ENCODE measurements at regions not wholly inside any gene's neighbourhood (a gene's known extent, or its start where the extent isn't known, plus 50 kb on each side); places are given as distances from the start of the nearest gene placed in this dataset.

DNA sequence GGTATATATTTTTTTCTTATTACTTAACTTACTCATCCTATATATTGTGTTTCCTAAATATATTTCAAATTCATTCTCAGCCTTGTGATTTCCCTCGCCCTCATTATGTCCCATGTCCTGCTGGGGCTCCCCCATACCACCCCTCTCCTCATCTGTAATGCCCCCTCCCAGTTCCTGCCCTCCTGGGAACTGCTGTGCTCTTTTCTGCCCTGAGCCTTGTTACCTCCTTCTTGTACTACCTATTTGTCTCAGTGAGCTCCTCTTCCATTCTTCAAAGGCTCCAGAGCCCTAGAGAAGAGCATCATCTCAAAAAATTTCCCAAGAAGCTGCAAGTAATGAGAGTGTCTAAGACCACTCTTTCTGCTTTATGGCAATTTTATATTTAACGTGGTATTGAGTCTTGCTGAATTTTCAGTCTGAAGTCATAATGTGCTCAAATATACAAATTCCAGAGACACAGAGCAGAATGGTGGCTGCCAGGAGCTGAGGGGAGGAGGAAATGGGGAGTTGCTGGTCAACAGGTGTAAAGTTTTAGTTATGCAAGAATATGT is 66.5 kb upstream of the TOP3B start:
- ChIA-PET CTCF (interaction anchor here (1.6 to 2.0 kb wide), 2 partner anchors 10 to 12 kb away, joined by 6 to 7 read pairs; no protein-coding TSS in a partner anchor), POLR2A (no interaction called here)
- no peak for DNase-seq (ENCODE audit: extremely low spot score)
- TF ChIP-seq, protein P1, sequence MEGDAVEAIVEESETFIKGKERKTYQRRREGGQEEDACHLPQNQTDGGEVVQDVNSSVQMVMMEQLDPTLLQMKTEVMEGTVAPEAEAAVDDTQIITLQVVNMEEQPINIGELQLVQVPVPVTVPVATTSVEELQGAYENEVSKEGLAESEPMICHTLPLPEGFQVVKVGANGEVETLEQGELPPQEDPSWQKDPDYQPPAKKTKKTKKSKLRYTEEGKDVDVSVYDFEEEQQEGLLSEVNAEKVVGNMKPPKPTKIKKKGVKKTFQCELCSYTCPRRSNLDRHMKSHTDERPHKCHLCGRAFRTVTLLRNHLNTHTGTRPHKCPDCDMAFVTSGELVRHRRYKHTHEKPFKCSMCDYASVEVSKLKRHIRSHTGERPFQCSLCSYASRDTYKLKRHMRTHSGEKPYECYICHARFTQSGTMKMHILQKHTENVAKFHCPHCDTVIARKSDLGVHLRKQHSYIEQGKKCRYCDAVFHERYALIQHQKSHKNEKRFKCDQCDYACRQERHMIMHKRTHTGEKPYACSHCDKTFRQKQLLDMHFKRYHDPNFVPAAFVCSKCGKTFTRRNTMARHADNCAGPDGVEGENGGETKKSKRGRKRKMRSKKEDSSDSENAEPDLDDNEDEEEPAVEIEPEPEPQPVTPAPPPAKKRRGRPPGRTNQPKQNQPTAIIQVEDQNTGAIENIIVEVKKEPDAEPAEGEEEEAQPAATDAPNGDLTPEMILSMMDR (IDR thresholded peaks at IDR 0.05; ENCODE audit: control extremely low read depth, extremely low read depth, low read depth, missing control alignments) = no peak

DNA sequence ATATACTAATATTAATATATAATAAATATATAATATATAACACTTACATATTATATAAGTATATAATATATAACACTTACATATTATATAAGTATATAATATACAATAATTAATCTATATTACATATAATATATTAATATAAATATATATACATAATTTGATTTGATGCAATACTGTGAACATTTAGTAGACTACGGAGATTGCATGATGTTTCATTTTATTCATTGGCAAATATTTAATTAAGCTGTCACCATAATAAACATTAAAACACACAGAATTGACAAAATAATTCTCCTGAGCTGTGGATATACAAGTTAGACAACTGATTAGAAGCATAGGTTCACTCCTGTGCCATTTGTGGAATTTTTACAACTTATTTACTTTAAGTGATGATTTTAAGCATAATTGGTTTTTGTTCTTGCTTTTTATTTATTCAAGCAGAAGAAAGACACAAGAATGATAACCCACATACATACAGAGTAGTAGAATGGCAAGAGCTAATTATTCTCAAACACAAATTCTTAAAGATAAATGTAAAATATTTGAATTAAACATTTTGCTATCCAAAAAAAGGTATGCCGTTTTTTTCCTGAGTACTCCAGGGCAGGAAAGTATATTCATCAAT is 65.8 kb upstream of the TOP3B start:
- ChIA-PET POLR2A (no interaction called here), CTCF (interaction anchor here (1.6 to 2.0 kb wide), 2 partner anchors 11 to 13 kb away, joined by 6 to 7 read pairs; no protein-coding TSS in a partner anchor)
- DNase-seq (ENCODE audit: extremely low spot score) = no peak
- TF ChIP-seq, protein P1 (IDR thresholded peaks at IDR 0.05; ENCODE audit: control extremely low read depth, extremely low read depth, low read depth, missing control alignments) = no peak

DNA sequence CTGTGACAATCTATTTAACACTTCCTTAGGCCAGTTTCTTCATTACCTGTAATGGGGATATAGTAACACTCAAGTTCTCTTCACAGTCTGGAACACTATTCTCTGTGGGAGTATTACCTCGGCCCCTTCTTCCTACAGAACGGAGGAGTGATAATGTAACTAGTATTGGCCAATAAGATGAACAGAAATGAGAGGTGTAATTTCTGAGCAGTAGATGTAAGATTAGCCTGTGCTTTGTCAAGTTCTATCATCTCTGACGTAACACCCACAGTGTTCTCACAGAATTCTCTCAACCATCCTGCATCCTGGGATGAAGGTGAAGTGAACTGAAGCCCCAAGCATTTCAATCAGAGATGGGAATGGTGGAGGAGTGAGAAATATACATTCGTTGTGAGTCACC is 65.2 kb upstream of the TOP3B start:
- ChIA-PET CTCF (no interaction called here), POLR2A (no interaction called here)
- TF ChIP-seq, protein P1 (IDR thresholded peaks at IDR 0.05; ENCODE audit: control extremely low read depth, extremely low read depth, low read depth, missing control alignments) = no peak
- DNase-seq (ENCODE audit: extremely low spot score) = no peak

DNA sequence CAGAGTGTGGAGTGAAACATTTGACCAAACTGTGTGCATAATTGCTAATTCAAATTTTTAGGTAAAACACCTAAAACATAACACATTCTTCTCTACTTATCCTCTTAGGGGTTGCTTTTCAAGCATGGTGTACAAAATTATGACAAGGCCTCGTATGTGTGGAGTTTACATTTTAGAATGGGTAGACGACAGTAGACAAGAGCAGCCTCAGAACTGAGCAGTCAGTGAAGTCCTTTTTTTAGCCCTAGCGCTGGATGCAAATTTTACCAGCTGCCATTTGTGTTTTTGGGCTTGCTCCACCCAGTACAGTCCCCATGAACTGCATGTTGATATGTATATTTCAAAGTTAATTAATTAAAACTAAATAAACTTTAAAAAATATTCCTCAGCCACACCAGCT is 64.7 kb upstream of the TOP3B start:
- ChIA-PET CTCF (no interaction called here), POLR2A (no interaction called here)
- TF ChIP-seq, protein P1 (IDR thresholded peaks at IDR 0.05; ENCODE audit: control extremely low read depth, extremely low read depth, low read depth, missing control alignments) = no peak
- no peak for DNase-seq (ENCODE audit: extremely low spot score)

DNA sequence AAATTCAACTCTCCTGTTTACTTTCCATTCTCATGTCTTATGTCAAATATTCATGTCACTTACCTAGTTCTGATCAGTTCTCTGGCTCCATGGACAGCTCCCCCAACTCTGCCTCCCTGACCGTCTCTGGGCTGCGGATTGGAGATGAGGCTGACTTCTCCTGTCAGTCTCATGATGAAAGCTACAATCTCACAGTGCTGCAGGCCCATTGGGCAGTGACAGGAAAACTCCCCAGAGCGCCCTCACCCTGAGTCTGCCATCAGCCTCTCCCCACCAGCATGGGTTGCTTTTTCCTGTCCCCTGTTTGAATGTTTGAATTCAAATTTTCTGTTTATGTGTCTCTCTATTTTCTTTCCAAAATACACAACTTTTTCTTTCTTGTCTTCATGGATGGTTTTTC is 63.8 kb upstream of the TOP3B start:
- POLR2A ChIA-PET = no interaction called here
- no peak for DNase-seq (ENCODE audit: extremely low spot score)
- CTCF ChIA-PET = interaction anchor here (7.4 kb wide), 1 partner anchor 11 kb away, joined by 80 read pairs; no protein-coding TSS in a partner anchor
- TF ChIP-seq, protein P1 (IDR thresholded peaks at IDR 0.05; ENCODE audit: control extremely low read depth, extremely low read depth, low read depth, missing control alignments) = no peak

DNA sequence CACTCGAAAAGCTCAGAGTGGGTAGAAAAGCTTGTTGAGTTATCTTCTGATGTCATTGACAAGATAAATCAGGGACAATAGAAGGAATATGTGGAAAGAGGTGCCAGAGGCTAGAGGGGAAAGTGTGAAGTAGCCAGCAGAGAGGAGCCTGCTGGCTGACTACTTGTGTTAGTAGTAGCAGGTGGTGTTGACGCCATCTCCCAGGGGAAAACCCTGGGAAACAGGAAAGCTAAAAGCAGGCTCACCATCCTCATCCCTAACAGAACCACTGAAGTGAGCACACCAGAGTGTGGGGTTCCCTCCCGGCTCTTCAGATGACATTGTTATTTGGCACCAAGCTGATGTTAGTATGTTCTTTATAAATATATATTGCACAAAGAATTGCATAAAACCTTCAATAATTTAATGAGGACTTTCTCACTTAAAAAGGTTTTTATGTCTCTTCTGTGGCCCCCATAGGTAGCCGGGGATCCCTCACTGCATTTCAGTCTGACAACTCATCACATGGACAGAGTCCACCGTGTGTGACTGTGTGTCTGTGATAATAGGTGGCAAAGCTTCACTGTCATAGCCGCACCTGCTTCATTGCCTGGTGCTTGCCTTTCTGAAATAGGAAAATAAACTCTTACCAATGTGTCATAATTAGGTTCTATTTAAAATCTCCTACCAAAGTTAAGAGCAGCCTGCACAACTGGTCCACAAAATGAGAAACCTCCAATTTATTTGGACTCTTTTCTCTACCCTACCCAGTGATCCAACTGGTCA is 63.2 kb upstream of the TOP3B start:
- TF ChIP-seq, protein P1 (IDR thresholded peaks at IDR 0.05; ENCODE audit: control extremely low read depth, extremely low read depth, low read depth, missing control alignments) = no peak
- ChIA-PET CTCF (interaction anchor here (7.4 kb wide), 1 partner anchor 12 kb away, joined by 80 read pairs; no protein-coding TSS in a partner anchor), POLR2A (no interaction called here)
- DNase-seq (ENCODE audit: extremely low spot score) = no peak
